Liver (tissue), 8 donors: ENCODE measurements at regions not wholly inside any gene's neighbourhood (a gene's known extent, or its start where the extent isn't known, plus 50 kb on each side); places are given as distances from the start of the nearest gene placed in this dataset.

Experiments used
- DNase-seq: peaks from one replicate; pipeline ENCODE4 v3.0.0-alpha.2; 2017; ENCODE audit warnings: low spot score
- H3K27ac ChIP-seq, 2 donors: one replicate each; pipeline ENCODE4 v1.7.0; 2013; ENCODE audit warnings: inconsistent platforms in 2 of 2, low read length in 2 of 2, control low read depth in 1 of 2, low read depth in 1 of 2, mild to moderate bottlenecking in 1 of 2
- H3K27me3 ChIP-seq, 4 donors: one replicate each; pipeline versions ENCODE4 v1.6.1 to v1.7.0; 2013; ENCODE audit warnings: low read length in 3 of 4, inconsistent platforms in 1 of 4, mild to moderate bottlenecking in 1 of 4, moderate library complexity in 1 of 4; ENCODE audit not compliant: control insufficient read depth in 4 of 4, insufficient read depth in 4 of 4
- H3K36me3 ChIP-seq, 4 donors: one replicate each; pipeline versions ENCODE4 v1.6.1 to v1.7.0; 2013; ENCODE audit warnings: low read length in 3 of 4, mild to moderate bottlenecking in 3 of 4, low read depth in 1 of 4, moderate library complexity in 1 of 4; ENCODE audit not compliant: control insufficient read depth in 4 of 4, insufficient read depth in 3 of 4
- H3K4me1 ChIP-seq, 4 donors: one replicate each; pipeline versions ENCODE4 v1.6.1 to v1.7.0; 2013; ENCODE audit warnings: low read length in 3 of 4, mild to moderate bottlenecking in 3 of 4, moderate library complexity in 1 of 4; ENCODE audit not compliant: control insufficient read depth in 4 of 4, insufficient read depth in 4 of 4
- H3K4me3 ChIP-seq, 3 donors: one replicate each; pipeline versions ENCODE4 v1.6.1 to v1.7.0; 2013; ENCODE audit warnings: low read length in 3 of 3, control low read depth in 1 of 3, low read depth in 1 of 3, mild to moderate bottlenecking in 1 of 3
- H3K9ac ChIP-seq, 2 donors: one replicate each; pipeline ENCODE4 v1.7.0; 2013; ENCODE audit warnings: low read length in 2 of 2, mild to moderate bottlenecking in 2 of 2, moderate library complexity in 2 of 2, control low read depth in 1 of 2, low read depth in 1 of 2
- H3K9me3 ChIP-seq, 4 donors: one replicate each; pipeline versions ENCODE4 v1.6.1 to v1.7.0; 2013; ENCODE audit warnings: low read length in 3 of 4; ENCODE audit not compliant: control insufficient read depth in 4 of 4
- ATF3 ChIP-seq: IDR thresholded peaks from 2 replicates; pipeline ENCODE4 v1.6.1; 2016; ENCODE audit warnings: antibody characterized with exemption
- CTCF ChIP-seq: fragments of 150-350 bp; IDR thresholded peaks from 2 replicates; pipeline ENCODE4 v1.5.1; 2017; ENCODE audit warnings: improper control_type of control experiment, low read depth, low read length; ENCODE audit not compliant: missing input control
- EGR1 ChIP-seq, 2 donors: IDR thresholded peaks; 2 replicates each; pipeline ENCODE4 v1.6.1; 2016 to 2018; ENCODE audit warnings: antibody characterized with exemption in 2 of 2, low read depth in 2 of 2
- FOXA1 ChIP-seq: IDR thresholded peaks from 2 replicates; pipeline ENCODE4 v1.6.1; 2016; ENCODE audit warnings: antibody characterized with exemption
- GABPA ChIP-seq, 2 donors: IDR thresholded peaks in 1 of 2; conservative IDR thresholded peaks in 1 of 2; 2 replicates each; pipeline ENCODE4 v1.6.1; 2016; ENCODE audit warnings: antibody characterized with exemption in 2 of 2, mild to moderate bottlenecking in 1 of 2, moderate library complexity in 1 of 2
- HNF4A ChIP-seq, 2 donors: conservative IDR thresholded peaks; 2 replicates each; pipeline ENCODE4 v1.6.1; 2016; ENCODE audit warnings: antibody characterized with exemption in 2 of 2, mild to moderate bottlenecking in 2 of 2
- HNF4G ChIP-seq: IDR thresholded peaks from 2 replicates; pipeline ENCODE4 v1.6.1; 2016; ENCODE audit warnings: antibody characterized with exemption
- JUND ChIP-seq, 2 donors: IDR thresholded peaks; 2 replicates each; pipeline ENCODE4 v1.6.1; 2016; ENCODE audit warnings: antibody characterized with exemption in 2 of 2
- MAX ChIP-seq: IDR thresholded peaks from 2 replicates; pipeline ENCODE4 v1.6.1; 2016; ENCODE audit warnings: antibody characterized with exemption
- NR2F2 ChIP-seq: IDR thresholded peaks from 2 replicates; pipeline ENCODE4 v1.6.1; 2016; ENCODE audit warnings: antibody characterized with exemption
- REST ChIP-seq: IDR thresholded peaks from 2 replicates; pipeline ENCODE4 v1.6.1; 2016; ENCODE audit warnings: antibody characterized with exemption, mild to moderate bottlenecking
- RXRA ChIP-seq, 2 donors: IDR thresholded peaks; 2 replicates each; pipeline ENCODE4 v1.6.1; 2017 to 2018; ENCODE audit warnings: antibody characterized with exemption in 2 of 2, mild to moderate bottlenecking in 1 of 2
- SP1 ChIP-seq: IDR thresholded peaks from 2 replicates; pipeline ENCODE4 v1.6.1; 2018; ENCODE audit warnings: antibody characterized with exemption, mild to moderate bottlenecking
- TAF1 ChIP-seq: conservative IDR thresholded peaks from 2 replicates; pipeline ENCODE4 v1.6.1; 2016; ENCODE audit warnings: antibody characterized with exemption, mild to moderate bottlenecking
- ZBTB33 ChIP-seq: IDR thresholded peaks from 2 replicates; pipeline ENCODE4 v1.6.1; 2016; ENCODE audit warnings: antibody characterized with exemption
- WGBS: extraction: QIAGEN DNeasy Blood & Tissue Kit; methylation state at CpG from one replicate; pipeline ENCODE4 v1.1.7; 2013; 5-methylcytosine and 5-hydroxymethylcytosine counted together
- donor health status: healthy.
- donor health status: healthy.
- donor health status: healthy.
- donor health status: healthy.
- donor health status: healthy.

GRCh38 chr15:53159458-53159857 is 369.3 kb upstream of the ONECUT1 start:
- no peak overlapping the region for H3K4me3 ChIP-seq
- no peak overlapping the region for H3K9ac ChIP-seq
- TF ChIP-seq SP1 (no peak), HNF4G (no peak), FOXA1 (no peak), NR2F2 (no peak), TAF1 (no peak), MAX (no peak)
- no peaks in the 10 kb centered on the region for H3K36me3 ChIP-seq
- no peaks in the 10 kb centered on the region for H3K27me3 ChIP-seq
- DNase-seq = no peak
- no peaks in the 10 kb centered on the region for H3K9me3 ChIP-seq
- no peak overlapping the region for H3K27ac ChIP-seq
- H3K4me1 ChIP-seq = peaks cover 0 to 23% (median 19%) of the 10 kb centered on the region in 4 donors

- Histone ChIP-seq H3K36me3 (no peaks in the 10 kb centered on the region), H3K4me3 (no peak overlapping the region), H3K4me1 (peaks cover 0 to 23% (median 19%) of the 10 kb centered on the region in 4 donors), H3K27me3 (no peaks in the 10 kb centered on the region), H3K9me3 (no peaks in the 10 kb centered on the region), H3K27ac (no peak overlapping the region), H3K9ac (no peak overlapping the region)
- no peak for DNase-seq
- no peak for TF ChIP-seq ZBTB33
- no peak for TF ChIP-seq CTCF
- TF ChIP-seq EGR1 (IDR thresholded peaks at IDR 0.05; ENCODE audit: low read depth in 2 of 2) = no peak
- TF ChIP-seq HNF4G = no peak
- no peak for TF ChIP-seq FOXA1
- TF ChIP-seq JUND (IDR thresholded peaks at IDR 0.05) = no peak
- TF ChIP-seq ATF3 = no peak
- no peak for TF ChIP-seq RXRA (IDR thresholded peaks at IDR 0.05)
- TF ChIP-seq GABPA (IDR thresholded peaks at IDR 0.05 in 1 of 2, conservative IDR thresholded peaks at IDR 0.05 in 1 of 2) = no peak
- TF ChIP-seq HNF4A (conservative IDR thresholded peaks at IDR 0.05) = no peak
- TF ChIP-seq TAF1 = no peak
- no peak for TF ChIP-seq REST
- WGBS = 53% methylated on average over 3 of the region's 3 CpGs
Measured at GRCh38 chr15:53158995-53159394, 368.9 kb upstream of the ONECUT1 start.
